ENCODE measurements at regions not wholly inside any gene's neighbourhood (a gene's known extent, or its start where the extent isn't known, plus 50 kb on each side); places are given as distances from the start of the nearest gene placed in this dataset.

- no peak overlapping the region for H2AFZ ChIP-seq (ENCODE audit: low read length)
- H3K27ac ChIP-seq (ENCODE audit: extremely low read length, insufficient read depth, low read length), result no peak overlapping the region
- H3K27me3 ChIP-seq (ENCODE audit: control insufficient read depth in 1 of 2, insufficient read depth in 2 of 2, low read length in 2 of 2), result no peaks in the 10 kb centered on the region
- H3K4me3 ChIP-seq (replicated peaks in 1 of 3; ENCODE audit: insufficient read depth in 1 of 3, low read depth in 2 of 3, low read length in 3 of 3), result no peak overlapping the region
- no peaks in the 10 kb centered on the region for H3K4me1 ChIP-seq (ENCODE audit: insufficient read depth, low read length)
- ChIA-PET CTCF (ENCODE audit: low intra/inter-chr PET ratio, low total read pairs) (no interaction called here), POLR2A (no interaction called here)
- H4K20me1 ChIP-seq (ENCODE audit: insufficient read depth, low read length), result no peaks in the 10 kb centered on the region
- intact Hi-C loops (cut with micrococcal nuclease; ENCODE audit: unreplicated experiment), result no loop called here
- H3K9me3 ChIP-seq (ENCODE audit: low read length), result peaks cover 62% of the 10 kb centered on the region
- H3K79me2 ChIP-seq (ENCODE audit: insufficient read depth, low read length), result no peaks in the 10 kb centered on the region
- no peak overlapping the region for H3K4me2 ChIP-seq (ENCODE audit: low read depth, low read length)
- no peaks in the 10 kb centered on the region for H3K36me3 ChIP-seq (replicated peaks in 1 of 2; ENCODE audit: control insufficient read depth in 1 of 2, insufficient read depth in 2 of 2, low read length in 2 of 2)
- in situ Hi-C loops (cut with HindIII; ENCODE audit: extremely low pct_ligation_motif_present, low pct_unique_long_range_greater_than_20kb), result no loop called here
- no peak overlapping the region for H3K9ac ChIP-seq (ENCODE audit: insufficient read depth, low read depth, low read length)
- DNase-seq (ENCODE audit: low spot score) (no peak), FAIRE-seq (no peak), ATAC-seq (no peak)
- 2% methylated on average over 5 of the region's 5 CpGs for WGBS (ENCODE audit: low lambda C conversion rate)
- no TSS peak for BruUV-seq (replicated peaks)
- TF ChIP-seq ZNF614 (CRISPR knock-in tag; IDR thresholded peaks at IDR 0.05; ENCODE audit: borderline replicate concordance) (no peak), ZNF547 (CRISPR knock-in tag; IDR thresholded peaks at IDR 0.05) (no peak), SNAPC2 (CRISPR knock-in tag; IDR thresholded peaks at IDR 0.05) (no peak), NBN (conservative IDR thresholded peaks at IDR 0.05) (no peak), ARNT2 (CRISPR knock-in tag; IDR thresholded peaks at IDR 0.05; ENCODE audit: low read depth) (no peak), PAXIP1 (CRISPR knock-in tag; conservative IDR thresholded peaks at IDR 0.05) (no peak), ZNF281 (CRISPR knock-in tag; IDR thresholded peaks at IDR 0.05; ENCODE audit: borderline replicate concordance) (no peak), CEBPZ (IDR thresholded peaks at IDR 0.05; ENCODE audit: low read length) (no peak), MLLT10 (CRISPR knock-in tag; IDR thresholded peaks at IDR 0.05) (no peak), ZNF30 (CRISPR knock-in tag; IDR thresholded peaks at IDR 0.05) (no peak), ZNF543 (CRISPR knock-in tag; IDR thresholded peaks at IDR 0.05) (no peak), ZMAT3 (CRISPR knock-in tag; conservative IDR thresholded peaks at IDR 0.05) (no peak), MAFF (IDR thresholded peaks at IDR 0.05; ENCODE audit: low read depth, low read length) (no peak), PRMT3 (CRISPR knock-in tag; IDR thresholded peaks at IDR 0.05; ENCODE audit: borderline replicate concordance, low read depth) (no peak), ZSCAN20 (CRISPR knock-in tag; IDR thresholded peaks at IDR 0.05; ENCODE audit: borderline replicate concordance) (no peak), ZNF234 (CRISPR knock-in tag; conservative IDR thresholded peaks at IDR 0.05) (no peak)
Measured at GRCh38 chr4:179112441-179113170, 1670.4 kb upstream of the AGA start.

Data from HepG2 (cell line).